Left lobe of liver (tissue), 2 donors: ENCODE measurements at regions not wholly inside any gene's neighbourhood (a gene's known extent, or its start where the extent isn't known, plus 50 kb on each side); places are given as distances from the start of the nearest gene placed in this dataset.
"Not testable (repeated sequence)": the region's sequence is repeated elsewhere in the genome, so short reads cannot be mapped to it uniquely, and the experiment has no call there.

ENCODE experiments used
- ATAC-seq: fragments of 200-7000 bp; cut with Tn5 transposase; one replicate; pipeline ENCODE4 v1.9.1; 2020; ENCODE audit warnings: mild to moderate bottlenecking, moderate library complexity
- DNase-seq: peaks from one replicate; pipeline ENCODE4 v3.0.0-alpha.2; 2020; ENCODE audit warnings: low spot score
- donor health status: DM: no; HTN: no; CAD: no; lungs with moderate emphysema.
- donor health status: DM: no; HTN: yes; CAD: no.

GRCh38 chr2:14428056-14428455, 204.5 kb upstream of the LRATD1 start:
- peak; percentile 76 for ATAC-seq
- DNase-seq = no peak

DNA sequence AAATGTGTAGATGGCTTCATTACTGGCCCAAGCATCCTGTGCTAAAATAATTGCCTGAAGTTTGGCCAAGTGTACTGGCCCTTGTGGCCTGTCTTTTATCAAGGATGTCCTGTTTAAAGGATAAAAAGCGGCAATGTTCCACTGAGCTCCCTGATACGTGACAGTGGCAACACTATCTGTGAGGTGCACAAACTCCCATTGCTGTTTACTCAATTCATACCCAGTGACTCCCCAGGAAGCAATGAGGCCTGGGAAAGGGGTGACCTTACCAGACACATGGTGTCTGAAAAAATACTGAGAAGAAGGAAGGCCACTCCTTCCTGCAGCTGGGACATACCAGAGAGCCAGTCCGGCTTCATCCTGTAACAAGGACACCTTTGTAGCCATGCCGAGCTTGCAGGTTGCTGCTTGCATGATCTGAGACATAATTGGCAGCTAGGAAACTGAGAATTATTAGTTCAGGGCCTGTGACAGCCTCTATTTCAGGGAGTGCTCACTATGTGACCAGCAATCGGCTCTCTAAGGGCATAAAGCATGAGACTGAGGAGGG, 198.5 kb upstream of the LRATD1 start:
- peak; percentile 31 for ATAC-seq
- no peak for DNase-seq

- no peak for ATAC-seq
- no peak for DNase-seq
Observed at GRCh38 chr2:14445670-14446069, 186.8 kb upstream of the LRATD1 start.

DNA sequence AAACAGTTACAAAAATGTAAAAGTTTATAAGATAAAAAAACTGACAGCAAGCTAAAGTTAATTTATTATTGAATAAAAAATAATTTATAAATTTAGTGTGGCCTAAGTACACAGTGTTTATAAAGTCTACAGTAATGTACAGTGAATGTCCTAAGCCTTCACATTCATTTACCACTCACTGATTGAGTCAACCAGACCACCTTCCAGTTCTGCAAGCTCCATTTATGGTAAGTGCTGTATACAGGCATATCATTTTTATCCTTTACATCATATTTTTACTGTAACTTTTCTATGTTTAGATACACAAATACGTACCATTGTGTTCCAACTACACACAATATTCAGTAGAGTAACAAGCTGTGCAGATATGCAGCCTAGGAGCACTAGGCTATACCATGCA, 184.2 kb upstream of the LRATD1 start:
- no peak for ATAC-seq
- DNase-seq = no peak

DNA sequence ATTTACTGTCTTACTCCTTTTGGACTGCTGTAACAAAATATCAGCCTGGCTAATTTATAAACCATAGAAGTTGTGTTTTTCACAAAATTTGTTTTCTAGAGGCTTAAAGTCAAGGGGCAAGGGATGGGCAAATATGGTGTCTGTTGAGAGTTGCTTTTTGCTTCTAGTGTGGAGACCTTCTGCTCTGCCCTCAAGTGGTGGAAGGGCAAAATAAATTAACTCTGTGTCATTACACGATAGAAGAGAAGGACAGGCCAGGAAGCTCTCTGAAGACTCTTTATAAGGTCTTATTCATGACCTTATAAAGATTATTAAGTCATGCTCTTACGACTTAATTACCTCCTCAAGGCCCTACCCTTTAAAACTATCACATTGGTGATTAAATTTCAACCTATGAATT, 181.2 kb upstream of the LRATD1 start:
- peak; percentile 45 for ATAC-seq

DNA sequence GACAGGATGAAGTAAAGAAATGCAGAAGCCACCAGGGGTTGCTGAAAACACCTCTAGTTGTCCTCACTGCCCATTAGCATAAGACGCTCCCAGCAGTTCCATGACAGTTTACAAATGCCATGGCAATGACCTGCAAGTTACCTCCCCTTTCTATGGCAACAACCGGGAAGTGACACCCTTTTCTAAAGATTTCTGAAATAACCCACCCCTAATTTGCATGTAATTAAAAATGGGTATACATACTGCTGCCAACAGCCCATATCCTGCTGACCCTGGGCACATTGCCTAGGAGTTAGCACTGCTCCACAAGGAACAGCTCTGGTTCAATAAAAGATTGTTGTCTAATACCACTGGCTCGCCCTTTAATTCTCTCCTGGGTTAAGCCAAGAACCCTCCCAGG, 178.3 kb upstream of the LRATD1 start:
- DNase-seq = no peak
- no peak for ATAC-seq

More for the DNA sequence above, 181.2 kb upstream of the LRATD1 start:
- DNase-seq = no peak

- DNase-seq = no peak
- no peak for ATAC-seq
Observed at GRCh38 chr2:14459786-14460325, 172.7 kb upstream of the LRATD1 start.

GRCh38 chr2:14475994-14476393, 156.5 kb upstream of the LRATD1 start:
- no peak for DNase-seq
- no peak for ATAC-seq

- no peak for DNase-seq
- peak; percentile 81 for ATAC-seq
Observed at GRCh38 chr2:14479486-14479885, 153.0 kb upstream of the LRATD1 start.

DNA sequence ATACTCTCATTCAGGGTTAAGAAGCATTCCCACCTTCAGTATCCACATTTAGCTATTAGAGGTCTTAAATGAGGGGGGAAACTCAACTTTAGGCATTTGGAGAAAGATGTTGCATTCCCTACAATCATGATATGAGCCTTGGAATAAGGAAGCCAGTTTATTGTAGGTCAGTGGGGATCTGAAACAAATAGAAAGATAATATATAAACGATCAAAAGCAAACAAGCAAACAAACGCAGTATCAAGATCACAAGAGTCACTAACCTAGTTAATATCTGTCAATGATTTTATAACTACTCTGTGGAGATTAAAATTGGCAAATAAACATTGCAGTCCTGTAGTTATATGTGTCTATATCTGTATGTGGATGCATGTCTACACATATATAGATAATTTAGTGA, 152.4 kb upstream of the LRATD1 start:
- peak; percentile 47 for ATAC-seq
- no peak for DNase-seq

DNA sequence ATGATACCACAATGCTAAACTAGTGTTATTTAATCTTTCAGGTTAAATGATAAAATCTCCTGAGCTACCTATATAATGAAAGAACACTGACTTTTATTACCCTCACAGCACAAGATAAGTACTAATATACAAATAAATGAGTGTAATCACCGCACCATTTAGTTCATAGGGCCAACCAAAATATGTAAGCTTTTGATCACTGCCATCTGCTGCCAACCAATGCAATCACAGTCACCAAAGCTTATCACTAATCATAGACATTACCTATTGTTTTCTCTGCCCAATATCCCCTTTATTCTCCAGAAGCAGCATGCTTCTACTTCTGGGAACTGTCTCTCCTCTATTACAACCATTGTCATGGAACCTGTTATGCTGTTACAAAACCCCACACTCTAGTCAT, 151.6 kb upstream of the LRATD1 start:
- peak; percentile 10 for ATAC-seq
- DNase-seq = no peak

- DNase-seq = no peak
- ATAC-seq = no peak
Observed at GRCh38 chr2:14492920-14493503, 139.5 kb upstream of the LRATD1 start.

DNA sequence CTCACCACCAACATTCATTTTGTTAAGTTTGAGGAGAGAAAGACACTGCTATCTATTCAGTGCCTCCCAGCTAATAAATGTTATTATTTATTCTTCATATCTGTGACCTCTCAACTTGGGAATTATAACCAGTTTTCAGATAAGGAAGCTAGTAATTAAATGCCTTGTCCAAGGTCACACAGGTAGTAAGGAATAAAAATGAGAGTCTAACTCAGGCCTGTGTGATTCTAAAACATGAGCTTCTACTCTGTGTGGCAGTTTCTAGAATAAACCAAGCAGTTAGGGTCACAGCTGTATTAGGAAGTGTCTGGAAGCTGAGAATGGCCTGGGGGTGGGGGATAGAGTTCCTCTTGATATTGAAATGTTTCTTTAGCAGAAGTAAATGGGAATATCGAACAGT, 137.8 kb upstream of the LRATD1 start:
- no peak for ATAC-seq
- no peak for DNase-seq

DNA sequence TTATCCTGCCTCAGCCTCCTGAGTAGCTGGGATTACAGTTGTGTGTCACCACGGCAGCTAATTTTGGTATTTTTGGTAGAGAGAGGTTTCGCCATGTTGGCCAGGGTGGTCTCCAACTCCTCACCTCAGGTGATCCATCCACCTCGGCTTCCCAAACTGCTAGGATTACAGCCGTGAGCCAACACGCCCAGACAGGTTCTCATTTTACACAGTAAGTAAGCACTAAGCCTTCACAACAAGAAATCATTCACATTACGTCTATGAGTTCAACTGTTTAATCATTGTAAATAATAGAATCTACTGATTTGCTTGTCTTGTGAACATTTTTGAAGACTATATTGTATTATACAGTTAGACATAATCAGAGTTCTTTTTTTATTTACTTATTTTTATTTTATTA, 131.5 kb upstream of the LRATD1 start:
- no peak for ATAC-seq
- no peak for DNase-seq

DNA sequence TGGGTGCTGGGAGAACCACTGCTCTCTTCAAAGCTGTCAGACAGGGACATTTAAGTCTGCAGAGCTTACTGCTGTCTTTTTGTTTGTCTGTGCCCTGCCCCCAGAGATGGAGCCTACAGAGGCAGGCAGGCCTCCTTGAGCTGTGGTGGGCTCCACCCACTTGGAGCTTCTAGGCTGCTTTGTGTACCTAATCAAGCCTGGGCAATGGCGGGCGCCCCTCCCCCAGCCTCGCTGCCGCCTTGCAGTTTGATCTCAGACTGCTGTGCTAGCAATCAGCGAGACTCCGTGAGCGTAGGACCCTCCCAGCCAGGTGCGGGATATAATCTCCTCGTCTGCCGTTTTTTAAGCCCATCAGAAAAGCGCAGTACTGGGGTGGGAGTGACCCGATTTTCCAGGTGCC, 125.6 kb upstream of the LRATD1 start:
- not testable (repeated sequence) for DNase-seq, ATAC-seq

DNA sequence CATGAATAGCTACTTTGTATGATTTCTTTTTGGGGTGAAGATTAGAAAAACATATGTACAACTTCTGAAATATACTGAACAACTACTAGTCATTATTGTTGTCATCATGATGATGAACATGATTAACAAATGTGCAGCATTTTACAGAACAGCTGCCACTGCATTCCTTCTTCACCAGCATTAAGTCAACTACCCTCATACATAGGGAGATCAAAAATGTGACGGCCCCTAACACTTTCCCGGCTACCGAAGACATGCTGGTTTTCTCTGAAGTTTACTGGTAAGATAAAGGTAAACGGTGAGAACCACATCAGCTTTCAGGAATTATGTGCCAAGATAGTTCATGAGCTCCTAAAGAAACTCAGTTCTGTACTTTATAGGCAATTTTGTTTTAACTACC, 121.0 kb upstream of the LRATD1 start:
- DNase-seq (no peak), ATAC-seq (no peak)

DNA sequence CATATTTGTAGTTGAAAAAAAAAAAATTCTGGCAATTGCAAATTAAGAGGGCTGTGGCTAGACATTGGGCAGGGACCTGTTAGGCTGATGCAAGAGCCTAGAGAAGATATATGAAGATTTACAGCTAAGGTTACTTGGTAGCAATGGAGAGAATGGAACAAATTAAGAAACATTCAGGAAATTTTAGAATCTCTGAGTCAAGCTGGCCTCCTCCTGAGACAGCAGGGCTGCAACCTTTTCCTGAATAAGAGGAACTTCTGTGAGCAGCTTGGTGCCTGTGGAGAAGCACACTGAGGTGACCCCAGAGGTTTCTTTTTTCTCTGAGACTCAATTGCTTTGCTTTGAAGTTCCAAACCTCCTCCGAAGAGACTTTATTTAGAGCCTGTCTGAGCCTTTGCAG, 118.6 kb upstream of the LRATD1 start:
- ATAC-seq (no peak), DNase-seq (no peak)

DNA sequence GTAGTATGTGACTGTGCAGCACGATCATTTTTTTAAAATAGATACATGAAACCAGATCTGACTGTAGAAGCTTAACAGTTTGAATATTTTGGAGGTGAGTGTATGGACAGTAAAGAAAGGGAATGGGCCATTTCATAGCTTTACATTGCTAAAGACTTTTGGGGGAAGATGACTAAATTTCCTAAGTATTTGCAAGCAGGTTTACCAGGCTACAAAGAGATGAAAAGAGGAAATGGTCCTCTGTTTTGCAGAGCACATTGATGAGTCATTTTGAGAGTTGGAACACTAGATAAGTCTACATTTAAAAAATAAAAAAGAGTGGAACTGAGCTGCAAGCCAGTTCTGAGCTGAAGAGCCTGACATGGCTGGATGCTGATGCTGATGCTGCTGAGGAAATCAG, 115.7 kb upstream of the LRATD1 start:
- ATAC-seq (no peak), DNase-seq (no peak)

GRCh38 chr2:14517731-14518130, 114.8 kb upstream of the LRATD1 start:
- ATAC-seq = no peak

DNA sequence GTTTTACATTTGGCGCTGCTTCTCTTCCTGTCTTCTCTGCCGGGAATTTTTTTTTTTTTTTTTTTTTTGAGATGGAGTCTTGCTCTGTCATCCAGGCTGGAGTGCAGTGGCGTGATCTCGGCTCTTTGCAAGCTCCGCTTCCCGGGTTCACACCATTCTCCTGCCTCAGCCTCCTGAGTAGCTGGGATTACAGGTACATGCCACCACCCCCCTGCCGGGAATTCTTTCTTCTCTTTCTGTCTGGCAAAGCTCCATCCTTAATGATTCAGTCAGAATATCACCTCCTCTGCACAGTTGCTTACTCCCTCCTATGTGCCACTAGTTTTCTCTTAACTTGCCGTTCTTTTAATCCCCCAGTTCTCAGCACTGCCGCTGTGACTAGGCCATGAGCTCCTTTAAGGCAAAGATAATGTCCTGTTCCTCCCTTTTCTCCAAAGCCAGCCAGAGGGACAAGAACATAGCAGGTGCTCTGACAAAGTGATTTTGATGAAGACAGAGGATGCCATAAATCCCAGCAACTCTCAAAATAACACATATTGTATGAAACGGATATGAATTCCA, 112.1 kb upstream of the LRATD1 start:
- ATAC-seq = no peak

More at GRCh38 chr2:14517731-14518130, 114.8 kb upstream of the LRATD1 start:
- DNase-seq = no peak

DNA sequence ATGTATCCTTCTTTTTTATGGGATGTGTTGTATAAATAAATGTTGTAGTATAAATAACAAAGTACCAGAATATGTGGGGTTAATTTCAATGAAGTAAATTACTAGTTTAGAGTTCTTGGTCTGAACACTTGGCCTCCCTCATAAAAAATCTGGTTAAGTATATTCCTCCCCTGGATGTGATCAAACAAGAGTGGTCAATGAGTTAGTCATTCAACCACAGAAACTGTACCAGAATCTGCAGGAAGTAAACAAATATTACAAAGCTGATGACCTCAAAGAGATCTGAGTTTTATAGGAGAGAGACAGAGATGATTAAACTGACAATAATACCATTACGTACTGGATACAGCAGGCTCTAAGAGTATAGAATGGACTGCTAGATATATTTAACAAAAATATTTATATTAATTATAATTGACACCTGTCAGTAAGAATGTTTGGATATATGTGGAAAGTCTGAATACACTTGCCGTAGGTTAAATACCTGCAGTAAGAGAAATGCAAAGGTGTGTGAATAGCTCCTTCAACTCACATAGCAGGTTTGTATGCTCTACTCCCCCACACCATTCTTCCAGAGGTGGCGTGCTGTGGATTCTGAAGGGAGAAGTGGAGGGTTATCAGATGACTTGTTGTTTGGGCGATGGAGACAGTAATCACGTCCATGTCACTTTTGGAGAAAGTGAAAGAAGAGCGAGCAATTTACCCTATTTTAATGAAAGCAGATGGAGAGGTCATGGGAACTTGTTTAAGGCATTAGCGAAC, 108.3 kb upstream of the LRATD1 start:
- DNase-seq = no peak
- ATAC-seq = no peak

More for the DNA sequence above, 112.1 kb upstream of the LRATD1 start:
- DNase-seq = no peak

- DNase-seq (no peak), ATAC-seq (no peak)
Observed at GRCh38 chr2:14524803-14525080, 107.8 kb upstream of the LRATD1 start.
